Spleen (tissue), 11 donors: ENCODE measurements at regions not wholly inside any gene's neighbourhood (a gene's known extent, or its start where the extent isn't known, plus 50 kb on each side); places are given as distances from the start of the nearest gene placed in this dataset.

ENCODE experiments used
- DNase-seq: peaks from one replicate; pipeline ENCODE4 v3.0.0-alpha.2; 2020
- H3K27ac ChIP-seq, 8 donors: fragments of 200-600 bp; sonication (generic) in 7 of 8; 1 replicate in 4 of 8; 2 replicates in 4 of 8; pipeline versions ENCODE4 v1.5.0 to v1.8.0; 2016 to 2021; ENCODE audit warnings: inconsistent platforms in 4 of 8, mild to moderate bottlenecking in 4 of 8, moderate library complexity in 1 of 8
- H3K27me3 ChIP-seq, 7 donors: fragments of 200-600 bp; sonication (generic) in 6 of 7; replicated peaks in 1 of 7; 1 replicate in 4 of 7; 2 replicates in 3 of 7; pipeline versions ENCODE4 v1.5.0 to v1.8.0; 2016 to 2021; ENCODE audit warnings: inconsistent platforms in 3 of 7, mild to moderate bottlenecking in 1 of 7
- H3K36me3 ChIP-seq, 6 donors: fragments of 200-600 bp; sonication (generic) in 5 of 6; 1 replicate in 4 of 6; 2 replicates in 2 of 6; pipeline versions ENCODE4 v1.5.0 to v1.8.0; 2016 to 2021; ENCODE audit warnings: inconsistent platforms in 2 of 6
- H3K4me1 ChIP-seq, 6 donors: fragments of 200-600 bp; sonication (generic) in 5 of 6; 1 replicate in 3 of 6; 2 replicates in 3 of 6; pipeline versions ENCODE4 v1.5.0 to v1.8.0; 2016 to 2021; ENCODE audit warnings: inconsistent platforms in 3 of 6
- H3K4me3 ChIP-seq, 8 donors: fragments of 200-600 bp; sonication (generic) in 7 of 8; 1 replicate in 4 of 8; 2 replicates in 4 of 8; pipeline versions ENCODE4 v1.5.0 to v1.8.0; 2016 to 2021; ENCODE audit warnings: inconsistent platforms in 4 of 8, mild to moderate bottlenecking in 4 of 8, moderate library complexity in 2 of 8
- H3K9me3 ChIP-seq, 8 donors: fragments of 200-600 bp; sonication (generic) in 7 of 8; 1 replicate in 4 of 8; 2 replicates in 4 of 8; pipeline versions ENCODE4 v1.5.0 to v1.8.0; 2016 to 2021; ENCODE audit warnings: inconsistent platforms in 4 of 8
- CTCF ChIP-seq, 11 experiments: fragments of 200-600 bp in 7 of 11; fragments of 450-650 bp in 4 of 11; sonication (generic) in 4 of 11; IDR thresholded peaks in 8 of 11; conservative IDR thresholded peaks in 3 of 11; 1 replicate in 7 of 11; 2 replicates in 4 of 11; pipeline versions ENCODE4 v1.4.0 to v1.8.0; 2016 to 2021; ENCODE audit warnings: antibody characterized with exemption in 11 of 11, inconsistent platforms in 4 of 11, mild to moderate bottlenecking in 1 of 11
- POLR2A ChIP-seq, 3 donors: fragments of 450-650 bp; IDR thresholded peaks; one replicate each; pipeline ENCODE4 v1.5.1; 2017; ENCODE audit warnings: antibody characterized with exemption in 3 of 3, mild to moderate bottlenecking in 1 of 3
- POLR2AphosphoS5 ChIP-seq, 3 donors: sonication (generic); formaldehyde crosslinking; IDR thresholded peaks; one replicate each; pipeline ENCODE4 v1.5.1; 2017; ENCODE audit warnings: antibody characterized with exemption in 3 of 3
- WGBS, 5 donors: extraction: QIAGEN DNeasy Blood & Tissue Kit in 3 of 5; methylation state at CpG; one replicate each; pipeline versions ENCODE4 v1.1.5 to v1.1.7; 2013 to 2018; 5-methylcytosine and 5-hydroxymethylcytosine counted together
- intact Hi-C: fragments of 100-400 bp; cut with DNase I; formaldehyde crosslinking; loops from one replicate; pipeline ENCODE4 v1.15.0; 2023; ENCODE audit warnings: low total_unique reads
- donor health status: healthy with polysubstance abuse.
- donor health status: DM: no; HTN: no; CAD: no; lungs with moderate emphysema.
- donor health status: DM: no; HTN: no; CAD: no.
- donor health status: Bipolar disorder and iron deficiency.
- donor health status: healthy.
- donor health status: DM: no; HTN: no; CAD: no.
- donor health status: DM: yes; HTN: yes; CAD: no.

GRCh38 chr14:34243401-34243800, 218.6 kb downstream of the SPTSSA start:
- Histone ChIP-seq H3K9me3 (no peaks in the 10 kb centered on the region), H3K27me3 (peaks cover 0 to 15% (median 0%) of the 10 kb centered on the region in 7 donors), H3K27ac (no peak overlapping the region), H3K4me3 (no peak overlapping the region), H3K4me1 (no peaks in the 10 kb centered on the region), H3K36me3 (no peaks in the 10 kb centered on the region)
- TF ChIP-seq POLR2A (IDR thresholded peaks at IDR 0.05) (no peak), POLR2AphosphoS5 (IDR thresholded peaks at IDR 0.05) (no peak), CTCF (IDR thresholded peaks at IDR 0.05 in 8 of 11, conservative IDR thresholded peaks at IDR 0.05 in 3 of 11) (no peak)
- intact Hi-C loops = no loop called here
- no peak for DNase-seq
- 56 to 75% (median 68%) methylated on average over 2 of the region's 2 CpGs for WGBS, 5 donors

DNA sequence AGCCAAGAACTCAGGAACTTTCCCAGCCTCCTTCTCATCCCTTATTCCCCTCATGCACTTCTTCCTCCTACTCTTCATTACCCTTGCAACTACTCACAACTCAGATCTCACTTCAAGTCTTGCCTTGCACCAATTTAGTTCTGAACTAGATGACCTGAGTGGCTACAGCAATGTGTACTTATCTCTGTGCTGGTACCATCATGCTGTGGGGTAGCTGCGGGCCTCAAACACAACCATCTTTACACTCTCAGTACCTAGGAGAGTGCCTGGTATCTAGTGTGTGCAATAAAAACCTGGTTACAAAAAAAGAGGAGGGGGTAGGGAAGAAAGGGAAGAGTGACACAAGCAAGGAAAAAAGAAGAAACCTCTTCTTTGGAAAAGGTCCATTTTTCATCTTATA, 219.0 kb downstream of the SPTSSA start:
- H3K36me3 ChIP-seq = no peaks in the 10 kb centered on the region
- intact Hi-C loops = no loop called here
- TF ChIP-seq POLR2A (IDR thresholded peaks at IDR 0.05) (no peak), POLR2AphosphoS5 (IDR thresholded peaks at IDR 0.05) (no peak), CTCF (IDR thresholded peaks at IDR 0.05 in 8 of 11, conservative IDR thresholded peaks at IDR 0.05 in 3 of 11) (no peak)
- peaks cover 0 to 17% (median 0%) of the 10 kb centered on the region in 7 donors for H3K27me3 ChIP-seq
- H3K27ac ChIP-seq = no peak overlapping the region
- DNase-seq = no peak
- no peaks in the 10 kb centered on the region for H3K4me1 ChIP-seq
- no peaks in the 10 kb centered on the region for H3K9me3 ChIP-seq
- H3K4me3 ChIP-seq = no peak overlapping the region
- 89 to 100% (median 95%) methylated on average over 1 of the region's 1 CpG for WGBS, 5 donors

DNA sequence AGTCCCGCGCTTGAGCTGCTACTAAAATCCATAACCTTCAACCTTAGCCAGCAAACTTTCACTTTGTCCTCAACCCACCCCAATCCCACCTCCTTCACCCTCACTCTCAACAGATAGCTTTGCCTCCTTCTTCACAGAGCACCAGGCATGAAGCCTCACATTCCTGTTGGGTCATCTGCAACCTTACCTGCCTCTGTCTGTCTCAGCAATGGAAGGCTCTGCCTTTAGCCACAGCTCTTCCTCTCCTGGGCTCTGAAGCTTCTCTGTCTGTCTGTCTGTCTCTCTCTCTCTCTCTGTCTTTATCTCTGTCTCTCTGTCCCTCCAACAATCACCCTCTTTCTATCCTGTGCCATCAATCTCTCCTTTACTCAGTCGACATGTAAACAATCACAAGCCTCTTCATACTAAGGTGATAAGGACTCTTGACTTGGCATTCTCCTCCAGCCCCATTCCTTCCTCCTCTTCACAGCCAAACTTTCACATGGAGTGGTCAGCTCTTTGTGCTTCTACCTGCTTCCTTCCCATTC, 220.8 kb downstream of the SPTSSA start:
- H3K27ac ChIP-seq = no peak overlapping the region
- peaks cover 0 to 22% (median 0%) of the 10 kb centered on the region in 7 donors for H3K27me3 ChIP-seq
- TF ChIP-seq POLR2AphosphoS5 (IDR thresholded peaks at IDR 0.05) = no peak
- no peak for TF ChIP-seq CTCF (IDR thresholded peaks at IDR 0.05 in 8 of 11, conservative IDR thresholded peaks at IDR 0.05 in 3 of 11)
- no peak for TF ChIP-seq POLR2A (IDR thresholded peaks at IDR 0.05)
- intact Hi-C loops = no loop called here
- H3K4me1 ChIP-seq = no peaks in the 10 kb centered on the region
- no peaks in the 10 kb centered on the region for H3K36me3 ChIP-seq
- no peak overlapping the region for H3K4me3 ChIP-seq
- 81 to 91% (median 87%) methylated on average over 3 of the region's 3 CpGs for WGBS, 5 donors
- no peak for DNase-seq
- H3K9me3 ChIP-seq = no peaks in the 10 kb centered on the region

DNA sequence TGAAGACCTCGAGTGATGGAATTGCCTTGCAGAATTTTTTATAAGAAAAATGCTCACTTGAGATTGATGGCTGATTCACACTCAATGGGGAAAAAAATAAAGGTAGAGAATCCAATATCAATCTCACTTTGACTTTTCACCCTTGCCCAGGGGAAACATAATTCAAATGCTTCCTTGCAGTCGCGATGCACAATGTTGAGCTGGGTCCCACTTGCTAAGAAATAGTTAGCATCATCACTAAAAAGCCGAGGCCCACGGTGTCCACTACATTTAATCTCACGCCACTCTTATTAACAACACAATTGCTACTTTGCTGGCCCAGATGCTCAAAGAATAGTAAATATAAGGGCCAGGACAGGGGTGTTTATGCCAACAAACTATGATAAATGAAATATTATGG, 223.4 kb downstream of the SPTSSA start:
- Histone ChIP-seq H3K4me3 (no peak overlapping the region), H3K9me3 (no peaks in the 10 kb centered on the region), H3K27me3 (peaks cover 0 to 22% (median 0%) of the 10 kb centered on the region in 7 donors), H3K36me3 (no peaks in the 10 kb centered on the region), H3K27ac (no peak overlapping the region), H3K4me1 (no peaks in the 10 kb centered on the region)
- DNase-seq = no peak
- intact Hi-C loops = no loop called here
- 91 to 98% (median 94%) methylated on average over 6 of the region's 6 CpGs for WGBS, 5 donors
- TF ChIP-seq POLR2A (IDR thresholded peaks at IDR 0.05) (no peak), CTCF (IDR thresholded peaks at IDR 0.05 in 8 of 11, conservative IDR thresholded peaks at IDR 0.05 in 3 of 11) (no peak), POLR2AphosphoS5 (IDR thresholded peaks at IDR 0.05) (no peak)
